NCI-H1694 (cell line): ENCODE measurements at regions not wholly inside any gene's neighbourhood (a gene's known extent, or its start where the extent isn't known, plus 50 kb on each side); places are given as distances from the start of the nearest gene placed in this dataset.
A peak's percentile ranks its signal among the peaks of the same experiment; 100 is the strongest.
"Not testable (repeated sequence)": the region's sequence is repeated elsewhere in the genome, so short reads cannot be mapped to it uniquely, and the experiment has no call there.

ENCODE experiments used
- DNase-seq: peaks from one replicate; lab custom pipeline; 2025; lab: John Stamatoyannopoulos, UW

DNA sequence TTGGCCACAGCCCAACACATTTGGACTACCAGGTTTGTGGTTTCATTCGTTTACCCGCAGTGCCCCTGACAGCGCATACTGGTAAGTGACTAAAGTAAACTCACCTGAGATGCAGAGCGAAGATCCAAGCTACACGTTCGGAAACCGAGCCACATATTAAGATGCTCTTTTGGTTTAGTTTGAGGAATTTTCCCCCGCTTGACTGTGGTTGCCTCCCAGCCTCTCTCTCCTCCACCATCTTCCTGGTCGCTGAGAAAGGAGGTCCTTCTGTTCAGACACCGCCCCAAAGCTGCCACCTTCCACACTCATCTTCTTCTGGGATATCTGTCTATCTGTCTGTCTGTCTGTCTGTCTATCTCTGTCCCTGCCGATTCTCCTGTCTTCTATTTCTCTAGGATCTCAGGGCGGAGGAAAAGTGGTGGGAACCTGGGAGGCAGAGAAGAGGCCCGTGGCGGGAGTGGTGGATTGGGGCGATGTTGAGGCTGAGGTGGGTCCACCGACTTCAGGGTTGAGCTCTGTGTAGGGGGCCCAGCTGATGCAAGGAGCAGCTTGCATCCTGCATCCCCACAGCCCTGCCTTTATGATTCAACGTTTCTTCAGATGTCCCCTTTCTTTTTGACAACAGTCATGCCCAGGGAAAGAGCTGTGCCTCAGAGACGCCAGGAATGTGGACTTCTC is 196.9 kb upstream of the ZNF184 start:
- DNase-seq = no peak

- DNase-seq = no peak
These were observed 196.4 kb upstream of the ZNF184 start for GRCh38 chr6:27669295-27669623.

GRCh38 chr6:27668442-27669294 is 195.8 kb upstream of the ZNF184 start:
- peak; percentile 33 for DNase-seq

DNA sequence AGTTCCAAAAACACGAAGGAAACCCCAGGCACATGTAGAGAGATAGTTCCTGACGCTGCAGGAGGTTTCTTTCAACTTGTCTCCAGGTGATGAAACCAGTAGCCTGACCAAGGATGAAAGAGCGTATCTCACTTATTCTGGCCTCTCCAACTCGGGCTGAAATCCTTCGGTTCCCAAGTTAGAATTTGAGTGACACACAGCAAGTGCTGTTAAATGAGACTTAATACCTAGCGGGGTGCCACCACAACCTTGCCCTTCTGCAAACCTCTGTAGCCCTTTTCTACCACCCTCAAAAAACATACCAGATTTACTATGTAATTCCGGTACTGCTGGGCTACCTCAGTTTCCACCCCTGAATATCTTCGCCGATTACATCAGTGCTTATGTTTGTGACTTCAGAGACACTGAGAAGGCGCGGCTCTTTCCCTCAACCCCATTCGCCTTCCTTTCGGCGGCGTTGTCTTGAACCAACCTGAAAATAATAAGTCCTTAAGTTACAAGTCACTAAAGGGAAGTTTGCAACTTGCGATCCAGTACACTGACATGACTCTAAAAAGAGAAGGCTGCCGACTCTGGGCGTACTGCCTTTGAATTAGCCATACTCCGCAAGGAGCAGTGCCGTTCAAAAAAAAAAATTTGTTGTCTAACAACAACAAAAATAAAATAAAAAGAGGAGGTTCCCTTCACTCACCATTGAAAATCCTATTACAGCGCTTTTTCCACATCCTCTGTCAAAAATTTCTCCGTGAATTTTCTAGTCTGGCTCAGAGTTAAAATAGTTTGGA is 194.9 kb upstream of the ZNF184 start:
- no peak for DNase-seq

- no peak for DNase-seq
These were observed 194.2 kb upstream of the ZNF184 start for GRCh38 chr6:27667016-27667656.

DNA sequence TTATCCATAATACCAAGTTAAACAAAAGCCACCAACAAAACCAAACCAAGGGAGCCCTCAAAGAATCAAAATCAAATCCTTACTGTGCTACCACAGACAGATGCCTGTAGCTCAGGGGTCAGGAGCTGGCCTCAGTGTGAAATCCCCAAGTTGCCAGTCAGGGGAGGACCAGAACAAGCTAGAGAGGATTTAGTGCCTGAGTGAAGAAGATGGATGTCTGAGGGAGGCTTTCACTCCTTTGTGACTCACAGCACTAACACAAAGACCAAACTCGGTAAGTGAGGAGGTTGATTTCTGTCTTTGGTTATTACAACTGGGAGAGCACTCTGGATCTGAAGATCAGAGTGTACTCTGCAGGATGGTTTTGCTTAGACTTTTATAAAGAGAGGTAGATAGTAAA is 189.9 kb upstream of the ZNF184 start:
- DNase-seq = no peak

DNA sequence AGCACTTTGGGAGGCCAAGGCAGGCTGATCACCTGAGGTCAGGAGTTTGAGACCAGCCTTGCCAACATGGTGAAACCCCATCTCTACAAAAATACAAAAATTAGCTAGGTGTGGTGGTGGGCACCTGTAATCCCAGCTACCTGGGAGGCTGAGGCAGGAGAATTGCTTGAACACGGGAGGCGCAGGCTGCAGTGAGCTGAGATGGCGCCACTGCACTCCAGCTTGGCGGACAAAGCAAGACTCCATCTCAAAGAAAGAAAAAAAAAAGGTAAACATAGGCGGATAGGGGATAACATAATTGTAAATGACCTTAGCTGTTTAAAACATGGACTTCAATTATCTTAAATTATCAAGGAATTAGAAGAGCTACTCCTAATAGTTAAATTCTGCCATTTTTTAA is 189.3 kb upstream of the ZNF184 start:
- not testable (repeated sequence) for DNase-seq

DNA sequence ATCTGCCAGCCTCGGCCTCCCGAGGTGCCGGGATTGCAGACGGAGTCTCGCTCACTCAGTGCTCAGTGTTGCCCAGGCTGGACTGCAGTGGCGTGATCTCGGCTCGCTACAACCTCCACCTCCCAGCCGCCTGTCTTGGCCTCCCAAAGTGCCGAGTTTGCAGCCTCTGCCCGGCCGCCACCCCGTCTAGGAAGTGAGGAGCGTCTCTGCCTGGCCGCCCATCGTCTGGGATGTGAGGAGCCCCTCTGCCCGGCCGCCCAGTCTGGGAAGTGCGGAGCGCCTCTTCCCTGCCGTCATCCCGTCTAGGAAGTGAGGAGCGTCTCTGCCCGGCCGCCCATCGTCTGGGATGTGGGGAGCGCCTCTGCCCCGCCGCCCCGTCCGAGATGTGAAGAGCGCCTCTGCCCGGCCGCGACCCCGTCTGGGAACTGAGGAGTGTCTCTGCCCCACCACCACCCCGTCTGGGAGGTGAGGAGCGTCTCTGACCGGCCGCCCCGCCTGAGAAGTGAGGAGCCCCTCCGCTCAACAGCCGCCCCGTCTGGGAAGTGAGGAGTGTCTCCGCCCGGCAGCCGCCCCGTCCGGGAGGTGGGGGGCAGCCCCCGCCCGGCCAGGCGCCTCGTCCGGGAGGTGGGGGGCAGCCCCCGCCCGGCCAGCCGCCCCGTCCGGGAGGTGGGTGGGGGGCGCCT is 180.4 kb upstream of the ZNF184 start:
- DNase-seq = not testable (repeated sequence)

- no peak for DNase-seq
These were observed 178.4 kb upstream of the ZNF184 start for GRCh38 chr6:27651371-27651732.

DNA sequence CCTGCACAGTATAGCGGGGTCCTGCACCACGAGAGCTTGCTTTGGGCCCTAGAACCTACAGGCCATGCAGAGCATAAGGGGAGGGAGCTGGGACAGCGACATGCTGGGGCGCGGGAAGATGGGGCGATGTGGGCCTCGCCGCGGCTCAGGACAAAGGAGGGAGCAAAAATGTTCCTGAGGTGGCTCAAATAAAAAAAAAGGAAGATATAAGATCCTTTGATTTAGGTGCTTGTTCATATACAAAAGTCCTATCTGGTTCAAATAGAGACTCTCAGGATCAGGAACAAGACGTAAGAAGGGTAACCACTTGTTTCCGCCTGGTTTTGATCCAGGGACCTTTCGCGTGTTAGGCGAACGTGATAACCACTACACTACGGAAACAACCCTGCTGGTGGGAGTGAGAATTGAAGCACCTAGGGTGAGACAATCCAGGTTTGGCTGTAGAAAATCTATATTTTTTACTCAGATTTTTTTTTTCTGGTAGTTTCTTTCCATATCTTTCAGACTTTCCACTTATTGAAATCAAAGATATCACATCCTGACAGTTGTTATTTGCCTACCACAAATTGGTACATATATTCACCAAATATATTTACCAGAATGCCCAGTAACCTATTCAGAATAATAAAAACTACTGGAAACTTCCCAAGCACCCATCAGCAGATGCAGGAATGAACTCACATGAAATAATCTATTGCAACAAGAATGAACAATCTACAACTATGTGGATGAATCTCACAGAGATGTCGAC is 177.9 kb upstream of the ZNF184 start:
- no peak for DNase-seq

GRCh38 chr6:27644528-27644927 is 171.6 kb upstream of the ZNF184 start:
- DNase-seq = no peak

DNA sequence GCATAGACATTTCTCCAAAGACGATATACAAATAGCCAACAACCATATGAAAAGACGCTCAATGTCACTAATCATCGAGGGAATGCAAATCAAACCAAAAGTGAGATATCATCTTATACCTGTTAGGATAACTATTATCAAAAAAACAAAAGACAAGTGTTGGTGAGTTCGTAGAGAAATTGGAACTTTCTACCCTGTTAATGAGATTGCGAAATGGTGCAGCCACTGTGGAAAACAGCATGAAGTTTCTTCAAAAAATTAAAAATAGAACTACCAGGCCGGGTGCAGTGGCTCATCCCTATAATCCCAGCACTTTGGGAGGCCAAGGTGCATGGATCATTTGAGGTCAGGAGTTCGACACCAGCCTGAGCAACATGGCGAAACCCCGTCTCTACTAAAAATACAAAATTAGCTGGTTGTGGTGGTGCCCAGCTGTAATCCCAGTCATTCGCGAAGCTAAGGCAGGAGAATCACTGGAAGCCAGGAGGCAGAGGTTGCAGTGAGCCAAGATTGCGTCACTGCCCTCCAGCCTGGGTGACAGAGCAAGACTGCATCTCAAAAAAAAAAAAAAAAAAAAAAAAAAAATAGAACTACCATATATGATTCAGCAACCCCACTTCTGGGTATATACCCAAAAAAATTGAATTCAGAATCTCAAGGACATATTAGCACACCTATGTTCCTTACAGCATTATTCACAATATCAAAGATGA is 170.0 kb upstream of the ZNF184 start:
- DNase-seq = no peak

DNA sequence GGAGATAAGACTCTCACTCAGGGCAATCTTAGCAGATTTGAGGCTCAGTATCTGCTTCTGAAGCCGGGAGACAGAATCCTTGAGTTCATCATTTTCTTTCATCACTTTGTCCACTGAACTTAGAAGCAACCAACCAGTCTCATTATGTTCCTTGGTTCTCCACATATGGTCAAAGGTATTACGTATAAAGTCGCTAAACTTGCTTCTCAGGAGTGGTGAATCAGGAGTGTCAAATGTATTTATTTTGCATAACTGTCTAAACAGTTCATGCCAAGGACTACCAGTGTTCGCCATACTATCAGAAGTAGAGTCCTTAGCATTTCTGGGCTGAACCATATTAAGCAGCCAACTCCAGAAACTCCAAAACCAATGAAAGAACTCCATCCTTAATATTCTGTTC is 163.0 kb upstream of the ZNF184 start:
- not testable (repeated sequence) for DNase-seq

DNA sequence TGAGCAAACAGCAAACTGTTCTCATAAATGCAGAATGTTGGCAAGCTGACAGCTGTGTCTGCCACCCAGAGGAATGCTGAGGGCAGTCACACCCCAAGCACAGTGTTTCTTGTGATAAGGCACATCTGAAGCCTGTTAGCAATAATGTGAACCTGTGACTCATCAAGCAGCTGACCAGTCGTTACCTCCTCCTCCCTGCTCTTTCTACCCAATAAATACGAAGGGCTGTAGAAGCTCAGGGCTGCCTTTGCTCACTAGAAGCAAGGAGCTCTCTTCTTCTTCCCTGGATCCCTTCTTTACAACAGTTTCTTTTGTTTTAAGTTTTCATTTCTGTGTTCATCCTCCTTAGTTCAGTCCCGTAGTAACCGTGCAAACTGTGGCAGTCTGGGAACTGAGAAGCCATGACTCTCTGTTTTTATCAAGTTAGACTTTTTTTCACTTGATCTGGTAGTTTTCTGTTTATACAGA is 160.3 kb upstream of the ZNF184 start:
- DNase-seq = not testable (repeated sequence)

- DNase-seq = no peak
These were observed 158.7 kb upstream of the ZNF184 start for GRCh38 chr6:27631609-27631916.

- no peak for DNase-seq
These were observed 158.1 kb upstream of the ZNF184 start for GRCh38 chr6:27630727-27631608.

- no peak for DNase-seq
These were observed 151.9 kb upstream of the ZNF184 start for GRCh38 chr6:27624694-27625262.

DNA sequence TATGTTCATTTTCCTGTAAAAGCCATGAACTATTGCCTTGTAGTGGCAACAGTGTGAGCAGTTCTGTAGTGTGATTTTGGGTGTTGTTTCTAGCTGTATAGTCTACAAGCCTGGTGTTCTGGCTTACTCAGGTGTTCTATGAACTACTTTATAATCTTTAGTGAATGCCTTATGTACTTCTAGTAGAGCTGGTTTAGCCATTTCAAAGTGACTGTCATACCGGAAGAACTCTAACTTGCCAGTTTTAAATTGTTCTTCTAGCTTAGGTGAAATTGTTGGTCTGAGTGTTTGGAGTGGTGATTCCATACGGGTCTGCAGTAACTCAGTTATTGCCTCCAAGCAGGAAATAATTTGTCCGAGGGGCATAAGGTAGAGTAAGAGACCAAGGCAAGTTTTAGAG is 150.2 kb upstream of the ZNF184 start:
- no peak for DNase-seq

- DNase-seq = no peak
These were observed 146.5 kb upstream of the ZNF184 start for GRCh38 chr6:27619436-27619835.
